ENCODE measurements at regions not wholly inside any gene's neighbourhood (a gene's known extent, or its start where the extent isn't known, plus 50 kb on each side); places are given as distances from the start of the nearest gene placed in this dataset.

GRCh38 chr2:180656455-180656847 is 324.0 kb upstream of the UBE2E3 start:
- DNase-seq, result no peak

- DNase-seq, result peak in 1 of 2 experiments; percentile 6
These were observed 324.5 kb upstream of the UBE2E3 start for GRCh38 chr2:180655842-180656454.

- no peak for DNase-seq
These were observed 325.0 kb upstream of the UBE2E3 start for GRCh38 chr2:180655393-180655792.

GRCh38 chr2:180653481-180653880 is 326.9 kb upstream of the UBE2E3 start:
- DNase-seq, result no peak

GRCh38 chr2:180652794-180653193 is 327.6 kb upstream of the UBE2E3 start:
- DNase-seq, result peak; percentile 54 to 59

- DNase-seq, result no peak
These were observed 328.8 kb upstream of the UBE2E3 start for GRCh38 chr2:180651596-180651995.

GRCh38 chr2:180647621-180648020 is 332.8 kb upstream of the UBE2E3 start:
- DNase-seq, result no peak

- DNase-seq, result no peak
These were observed 333.2 kb upstream of the UBE2E3 start for GRCh38 chr2:180647221-180647620.

- DNase-seq, result no peak
These were observed 333.6 kb upstream of the UBE2E3 start for GRCh38 chr2:180646756-180647155.

GRCh38 chr2:180644709-180645108 is 335.7 kb upstream of the UBE2E3 start:
- DNase-seq, result no peak

GRCh38 chr2:180630756-180631155 is 349.6 kb upstream of the UBE2E3 start:
- no peak for DNase-seq

- DNase-seq, result no peak
These were observed 355.2 kb upstream of the UBE2E3 start for GRCh38 chr2:180625006-180625844.

- DNase-seq, result no peak
These were observed 358.2 kb upstream of the UBE2E3 start for GRCh38 chr2:180621941-180622918.

GRCh38 chr2:180621366-180621765 is 359.0 kb upstream of the UBE2E3 start:
- no peak for DNase-seq

GRCh38 chr2:180618570-180618969 is 361.8 kb upstream of the UBE2E3 start:
- peak; percentile 85 to 91 for DNase-seq

GRCh38 chr2:180614776-180615175 is 365.6 kb upstream of the UBE2E3 start:
- DNase-seq, result no peak

GRCh38 chr2:180609626-180610340 is 370.6 kb upstream of the UBE2E3 start:
- no peak for DNase-seq

- no peak for DNase-seq
These were observed 372.8 kb upstream of the UBE2E3 start for GRCh38 chr2:180607514-180608049.

GRCh38 chr2:180604077-180604476 is 376.3 kb upstream of the UBE2E3 start:
- peak; percentile 66 to 87 for DNase-seq

- DNase-seq, result no peak
These were observed 379.4 kb upstream of the UBE2E3 start for GRCh38 chr2:180601016-180601415.

- DNase-seq, result no peak
These were observed 380.6 kb upstream of the UBE2E3 start for GRCh38 chr2:180599804-180600203.

GRCh38 chr2:180597179-180597578 is 383.2 kb upstream of the UBE2E3 start:
- DNase-seq, result no peak

All from Kasumi-1 (cell line).